ENCODE measurements at regions not wholly inside any gene's neighbourhood (a gene's known extent, or its start where the extent isn't known, plus 50 kb on each side); places are given as distances from the start of the nearest gene placed in this dataset.
A peak's percentile ranks its signal among the peaks of the same experiment; 100 is the strongest.

DNA sequence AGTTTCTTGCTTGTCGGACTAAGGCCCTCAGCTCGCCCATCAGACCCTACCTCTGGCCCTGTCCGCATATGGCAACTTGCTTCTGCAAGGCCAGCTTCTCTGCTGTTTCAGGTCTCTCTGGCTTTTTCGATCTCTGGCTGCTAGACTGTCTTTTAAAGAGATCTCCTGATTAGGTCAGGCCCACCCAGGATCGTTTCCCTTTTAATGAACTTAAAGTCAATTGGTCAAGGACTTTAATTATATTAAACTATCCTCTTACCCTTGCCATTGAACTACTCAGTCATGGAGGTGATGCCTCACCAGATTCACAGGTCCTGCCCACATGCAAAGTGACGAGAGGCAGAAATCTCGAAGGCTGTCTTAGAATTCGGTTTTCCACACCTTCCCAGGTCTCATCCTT lies 670.9 kb downstream of the GATA3 start:
- no peak overlapping the region for H3K27ac ChIP-seq (ENCODE audit: low read depth, low read length)
- H3K4me1 ChIP-seq (ENCODE audit: control insufficient read depth, insufficient read depth, low read length) = no peaks in the 10 kb centered on the region
- H3K27me3 ChIP-seq (ENCODE audit: control insufficient read depth, insufficient read depth, low read length) = no peaks in the 10 kb centered on the region
- no peak for DNase-seq (ENCODE audit: low read depth in 4 of 6, low spot score in 6 of 6)
- no peak overlapping the region for H3K4me3 ChIP-seq (ENCODE audit: low read depth, low read length)
- no peaks in the 10 kb centered on the region for H3K36me3 ChIP-seq (ENCODE audit: control insufficient read depth, insufficient read depth, low read length)
- no peaks in the 10 kb centered on the region for H3K9me3 ChIP-seq (ENCODE audit: control insufficient read depth, insufficient read depth, low read length)
- WGBS (ENCODE audit: insufficient coverage) = 93% methylated on average over 6 of the region's 8 CpGs

DNA sequence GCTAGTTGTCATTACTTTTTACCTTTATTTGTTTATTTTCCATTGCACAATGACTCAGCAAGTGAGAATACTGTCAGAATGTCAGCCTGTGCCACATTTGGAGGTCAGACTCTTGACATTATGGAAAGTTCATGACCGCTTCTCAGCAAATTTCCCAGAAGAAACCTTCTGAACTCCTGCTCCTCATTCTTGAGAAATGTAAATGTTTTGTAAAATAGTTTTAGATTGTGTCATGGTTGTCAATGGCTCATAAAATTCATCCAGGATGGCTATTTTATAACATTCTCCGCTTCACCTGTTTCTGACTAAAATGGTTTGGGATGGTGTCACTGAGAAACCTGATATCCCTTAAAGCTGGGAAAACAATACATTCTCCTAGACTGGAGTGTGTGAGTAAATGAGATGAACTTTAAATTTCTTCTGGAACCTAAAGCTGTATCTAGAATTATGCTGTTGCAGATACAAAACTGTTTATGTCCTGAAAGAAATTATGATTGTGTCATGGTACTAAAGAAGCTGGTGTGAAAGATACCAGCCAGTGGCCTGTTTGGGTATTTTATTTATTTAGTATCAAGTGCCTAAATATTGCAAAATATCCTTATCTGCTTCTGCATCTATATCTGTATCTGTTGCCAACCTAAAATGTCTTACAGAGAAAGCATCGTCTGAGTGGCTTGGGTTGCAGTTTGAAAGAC lies 671.7 kb downstream of the GATA3 start:
- H3K27ac ChIP-seq (ENCODE audit: low read depth, low read length) = no peak overlapping the region
- WGBS (ENCODE audit: insufficient coverage) = no CpG with 5 or more reads among the region's 3 CpGs
- no peak for DNase-seq (ENCODE audit: low read depth in 4 of 6, low spot score in 6 of 6)
- H3K4me3 ChIP-seq (ENCODE audit: low read depth, low read length) = no peak overlapping the region
- H3K9me3 ChIP-seq (ENCODE audit: control insufficient read depth, insufficient read depth, low read length) = no peaks in the 10 kb centered on the region
- H3K27me3 ChIP-seq (ENCODE audit: control insufficient read depth, insufficient read depth, low read length) = no peaks in the 10 kb centered on the region
- H3K4me1 ChIP-seq (ENCODE audit: control insufficient read depth, insufficient read depth, low read length) = no peaks in the 10 kb centered on the region
- H3K36me3 ChIP-seq (ENCODE audit: control insufficient read depth, insufficient read depth, low read length) = no peaks in the 10 kb centered on the region

DNA sequence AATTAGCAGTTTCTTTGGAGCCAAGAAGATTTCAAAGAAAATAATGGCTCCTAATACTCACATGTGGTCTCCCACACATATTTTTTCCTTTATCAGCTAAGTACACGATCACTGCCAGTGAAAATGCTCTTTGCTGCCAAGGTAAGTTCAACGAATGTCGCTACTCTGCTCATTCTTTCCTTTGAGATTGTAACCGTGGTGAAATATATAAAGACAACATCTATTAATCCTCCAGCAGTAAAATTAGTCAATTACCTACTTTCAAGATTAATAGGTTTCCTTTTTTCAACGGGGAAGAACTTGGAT lies 672.2 kb downstream of the GATA3 start:
- no CpG with 5 or more reads among the region's 5 CpGs for WGBS (ENCODE audit: insufficient coverage)
- no peak overlapping the region for H3K4me3 ChIP-seq (ENCODE audit: low read depth, low read length)
- peak in 2 of 6 donors; percentile 2 to 38 for DNase-seq (ENCODE audit: low read depth in 4 of 6, low spot score in 6 of 6)
- no peaks in the 10 kb centered on the region for H3K9me3 ChIP-seq (ENCODE audit: control insufficient read depth, insufficient read depth, low read length)
- peaks cover 2% of the 10 kb centered on the region for H3K27me3 ChIP-seq (ENCODE audit: control insufficient read depth, insufficient read depth, low read length)
- no peak overlapping the region for H3K27ac ChIP-seq (ENCODE audit: low read depth, low read length)
- H3K36me3 ChIP-seq (ENCODE audit: control insufficient read depth, insufficient read depth, low read length) = no peaks in the 10 kb centered on the region
- H3K4me1 ChIP-seq (ENCODE audit: control insufficient read depth, insufficient read depth, low read length) = no peaks in the 10 kb centered on the region

DNA sequence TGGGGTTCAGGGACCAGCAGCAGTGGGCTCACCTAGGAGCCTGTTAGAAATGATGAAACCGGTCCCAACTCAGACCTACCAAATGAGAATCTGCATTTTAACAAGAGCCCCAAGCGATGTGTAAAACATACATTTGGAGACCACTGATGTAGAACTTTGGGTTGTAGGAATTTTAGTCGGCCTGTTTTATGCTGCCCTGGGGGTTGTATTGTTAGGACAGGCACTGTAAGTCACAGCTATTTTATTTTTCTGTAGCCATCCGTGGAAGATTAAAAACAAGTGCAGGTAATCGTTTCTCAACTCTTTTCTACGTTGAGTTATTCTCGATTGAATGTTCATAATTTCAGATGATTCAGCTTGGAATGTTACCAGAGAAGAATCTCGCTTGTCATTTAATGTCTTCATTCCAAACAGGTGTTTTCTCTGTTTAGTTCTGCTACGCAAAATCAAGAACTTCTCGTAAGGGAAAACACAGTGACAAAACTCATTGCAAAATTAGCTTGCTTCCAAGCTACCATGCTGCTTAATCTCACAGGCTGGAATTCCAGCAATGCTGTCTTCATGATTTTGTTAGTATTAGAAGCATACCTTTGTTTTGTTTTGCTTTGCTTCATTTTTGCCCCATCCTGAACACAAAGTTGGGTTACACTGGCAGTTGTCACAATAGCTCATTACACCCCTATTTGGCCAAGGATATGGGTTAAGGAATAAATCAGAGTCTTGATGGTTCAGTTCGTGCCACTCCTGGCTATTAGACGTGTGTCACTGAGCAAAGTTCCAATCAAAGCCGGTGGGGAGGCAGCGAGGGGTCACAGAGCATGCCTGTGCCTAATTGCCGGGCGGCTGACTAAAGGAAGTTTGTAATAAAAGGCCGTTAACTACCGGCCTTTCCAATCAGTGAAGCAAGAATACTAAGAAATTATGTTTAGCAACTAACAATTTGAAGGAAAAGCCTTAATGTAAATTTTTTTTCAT lies 676.9 kb downstream of the GATA3 start:
- no peak for DNase-seq (ENCODE audit: low read depth in 4 of 6, low spot score in 6 of 6)
- Histone ChIP-seq H3K4me3 (ENCODE audit: low read depth, low read length) (no peak overlapping the region), H3K9me3 (ENCODE audit: control insufficient read depth, insufficient read depth, low read length) (no peaks in the 10 kb centered on the region), H3K27me3 (ENCODE audit: control insufficient read depth, insufficient read depth, low read length) (peaks cover 4% of the 10 kb centered on the region), H3K27ac (ENCODE audit: low read depth, low read length) (no peak overlapping the region), H3K36me3 (ENCODE audit: control insufficient read depth, insufficient read depth, low read length) (no peaks in the 10 kb centered on the region), H3K4me1 (ENCODE audit: control insufficient read depth, insufficient read depth, low read length) (no peaks in the 10 kb centered on the region)
- 53% methylated on average over 8 of the region's 18 CpGs for WGBS (ENCODE audit: insufficient coverage)

DNA sequence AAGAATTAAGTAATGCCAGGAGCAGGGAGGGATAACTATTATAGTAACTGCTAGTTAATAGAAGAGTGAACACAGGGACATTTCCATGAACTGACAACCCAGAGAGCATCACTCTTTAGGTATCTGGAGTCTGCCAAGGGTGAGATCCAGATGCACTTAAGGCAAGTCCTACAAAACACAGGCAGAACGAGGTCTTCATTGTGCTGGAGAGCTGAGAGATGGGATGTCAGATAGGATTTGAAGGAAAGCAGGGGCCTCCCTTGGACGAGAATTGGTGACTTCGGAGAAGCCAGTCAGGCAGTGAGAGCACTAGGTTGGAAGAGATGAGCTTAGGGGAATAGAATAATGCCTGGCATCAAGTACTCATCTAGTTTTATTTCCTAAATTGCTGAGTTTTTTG lies 684.5 kb downstream of the GATA3 start:
- Histone ChIP-seq H3K9me3 (ENCODE audit: control insufficient read depth, insufficient read depth, low read length) (no peaks in the 10 kb centered on the region), H3K36me3 (ENCODE audit: control insufficient read depth, insufficient read depth, low read length) (no peaks in the 10 kb centered on the region), H3K27me3 (ENCODE audit: control insufficient read depth, insufficient read depth, low read length) (no peaks in the 10 kb centered on the region), H3K4me1 (ENCODE audit: control insufficient read depth, insufficient read depth, low read length) (no peaks in the 10 kb centered on the region), H3K4me3 (ENCODE audit: low read depth, low read length) (no peak overlapping the region), H3K27ac (ENCODE audit: low read depth, low read length) (no peak overlapping the region)
- no peak for DNase-seq (ENCODE audit: low read depth in 4 of 6, low spot score in 6 of 6)
- 81% methylated on average over 3 of the region's 3 CpGs for WGBS (ENCODE audit: insufficient coverage)

DNA sequence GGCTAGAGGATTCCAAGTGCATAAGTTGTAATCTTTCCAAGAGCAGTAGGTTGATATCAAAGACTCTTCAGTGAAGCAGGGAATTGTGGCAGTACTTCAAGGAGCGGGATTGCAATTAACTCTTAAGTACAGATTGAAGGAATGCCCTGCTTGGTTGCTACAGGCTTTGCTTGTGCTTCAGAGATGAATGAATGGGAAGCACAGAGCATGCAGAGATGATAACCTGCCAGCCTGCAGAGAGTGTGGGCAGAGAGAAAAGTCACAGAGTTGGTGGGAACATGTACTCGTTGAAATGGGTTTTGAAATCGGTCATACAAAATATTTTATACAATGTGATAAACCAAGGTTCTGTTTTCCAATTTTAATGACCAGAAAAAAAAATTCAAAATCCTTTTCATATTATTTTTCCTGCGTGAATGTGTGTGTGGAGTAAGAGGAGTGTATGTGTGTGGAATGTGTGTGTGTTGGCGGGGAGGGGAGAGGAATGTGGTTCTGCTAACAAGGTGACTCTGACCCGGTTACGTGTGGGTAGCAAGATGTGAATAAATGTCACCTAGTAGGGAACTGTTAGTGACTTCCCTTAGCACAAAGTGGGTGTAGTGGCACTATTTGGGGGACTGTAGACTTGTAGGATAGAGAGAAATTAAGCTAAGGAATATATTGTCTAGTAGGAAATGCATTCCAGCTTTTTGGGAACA lies 697.8 kb downstream of the GATA3 start:
- Histone ChIP-seq H3K4me3 (ENCODE audit: low read depth, low read length) (no peak overlapping the region), H3K36me3 (ENCODE audit: control insufficient read depth, insufficient read depth, low read length) (no peaks in the 10 kb centered on the region), H3K4me1 (ENCODE audit: control insufficient read depth, insufficient read depth, low read length) (no peaks in the 10 kb centered on the region), H3K27ac (ENCODE audit: low read depth, low read length) (no peak overlapping the region), H3K9me3 (ENCODE audit: control insufficient read depth, insufficient read depth, low read length) (no peaks in the 10 kb centered on the region), H3K27me3 (ENCODE audit: control insufficient read depth, insufficient read depth, low read length) (no peaks in the 10 kb centered on the region)
- peak in 2 of 6 donors; percentile 6 to 15 for DNase-seq (ENCODE audit: low read depth in 4 of 6, low spot score in 6 of 6)
- 91% methylated on average over 4 of the region's 7 CpGs for WGBS (ENCODE audit: insufficient coverage)

DNA sequence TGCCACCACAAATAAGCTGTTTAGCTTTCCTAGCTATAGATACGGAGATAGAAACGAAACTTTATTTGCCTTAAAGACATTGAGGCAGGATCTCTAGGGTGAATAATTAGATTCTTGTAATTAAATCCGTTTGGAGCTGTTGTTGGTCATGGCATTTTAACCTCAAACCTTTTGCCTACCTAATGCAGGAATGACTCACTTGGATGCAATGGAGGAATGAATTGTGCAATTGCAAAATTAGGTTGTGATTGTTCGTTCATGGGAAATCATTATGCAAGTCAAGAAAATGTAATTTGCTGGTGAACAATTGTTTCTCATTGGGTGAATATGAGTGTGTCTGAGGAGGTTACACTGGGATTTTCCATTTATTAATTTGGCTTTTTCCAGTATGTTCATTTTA lies 703.5 kb downstream of the GATA3 start:
- peak in 1 of 6 donors; percentile 17 for DNase-seq (ENCODE audit: low read depth in 4 of 6, low spot score in 6 of 6)
- Histone ChIP-seq H3K9me3 (ENCODE audit: control insufficient read depth, insufficient read depth, low read length) (no peaks in the 10 kb centered on the region), H3K27me3 (ENCODE audit: control insufficient read depth, insufficient read depth, low read length) (no peaks in the 10 kb centered on the region), H3K4me3 (ENCODE audit: low read depth, low read length) (no peak overlapping the region), H3K27ac (ENCODE audit: low read depth, low read length) (no peak overlapping the region), H3K36me3 (ENCODE audit: control insufficient read depth, insufficient read depth, low read length) (no peaks in the 10 kb centered on the region), H3K4me1 (ENCODE audit: control insufficient read depth, insufficient read depth, low read length) (no peaks in the 10 kb centered on the region)
- 100% methylated on average over 1 of the region's 4 CpGs for WGBS (ENCODE audit: insufficient coverage)

DNA sequence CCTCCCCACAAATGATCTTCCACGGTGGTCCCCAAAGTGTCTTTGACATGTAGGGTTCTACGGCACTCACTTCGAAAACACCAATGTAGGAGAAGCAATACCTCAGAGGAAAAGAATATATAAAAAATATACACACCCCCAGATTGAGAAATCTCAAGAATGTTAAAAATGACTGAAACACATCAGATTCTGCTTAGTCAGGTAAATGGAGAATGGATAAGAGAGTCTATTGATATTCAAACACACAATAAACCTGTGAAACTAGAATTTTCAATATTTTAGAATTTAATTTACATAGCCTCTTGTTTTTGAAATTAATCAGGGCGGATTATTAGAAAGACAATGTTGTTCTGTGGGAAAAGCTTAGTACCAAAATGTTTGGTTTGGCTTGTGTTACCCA lies 712.4 kb downstream of the GATA3 start:
- Histone ChIP-seq H3K4me3 (ENCODE audit: low read depth, low read length) (no peak overlapping the region), H3K27ac (ENCODE audit: low read depth, low read length) (no peak overlapping the region), H3K9me3 (ENCODE audit: control insufficient read depth, insufficient read depth, low read length) (no peaks in the 10 kb centered on the region), H3K4me1 (ENCODE audit: control insufficient read depth, insufficient read depth, low read length) (no peaks in the 10 kb centered on the region), H3K27me3 (ENCODE audit: control insufficient read depth, insufficient read depth, low read length) (no peaks in the 10 kb centered on the region), H3K36me3 (ENCODE audit: control insufficient read depth, insufficient read depth, low read length) (no peaks in the 10 kb centered on the region)
- DNase-seq (ENCODE audit: low read depth in 4 of 6, low spot score in 6 of 6) = no peak
- no CpG with 5 or more reads among the region's 4 CpGs for WGBS (ENCODE audit: insufficient coverage)

DNA sequence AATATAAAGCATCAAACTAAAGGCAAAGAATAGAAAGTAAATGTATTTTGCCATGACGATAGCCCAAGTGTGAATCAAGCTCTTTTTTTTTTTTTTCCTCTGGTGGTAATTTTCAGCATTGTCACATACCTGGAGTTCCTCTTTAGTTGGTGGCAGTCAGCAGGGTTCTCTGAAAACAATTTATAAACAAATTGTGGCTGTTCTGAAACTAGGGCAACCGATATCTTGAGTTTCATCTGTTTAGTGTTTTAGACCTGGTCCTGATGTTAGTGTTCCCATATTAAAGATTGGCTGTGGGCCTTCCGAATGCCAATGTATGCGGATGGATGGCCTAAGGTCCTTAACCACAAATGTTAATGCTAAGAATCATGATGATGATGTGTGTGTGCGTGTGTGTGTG lies 713.1 kb downstream of the GATA3 start:
- Histone ChIP-seq H3K27ac (ENCODE audit: low read depth, low read length) (no peak overlapping the region), H3K27me3 (ENCODE audit: control insufficient read depth, insufficient read depth, low read length) (no peaks in the 10 kb centered on the region), H3K9me3 (ENCODE audit: control insufficient read depth, insufficient read depth, low read length) (no peaks in the 10 kb centered on the region), H3K36me3 (ENCODE audit: control insufficient read depth, insufficient read depth, low read length) (no peaks in the 10 kb centered on the region), H3K4me3 (ENCODE audit: low read depth, low read length) (no peak overlapping the region), H3K4me1 (ENCODE audit: control insufficient read depth, insufficient read depth, low read length) (no peaks in the 10 kb centered on the region)
- DNase-seq (ENCODE audit: low read depth in 4 of 6, low spot score in 6 of 6) = no peak
- 100% methylated on average over 1 of the region's 5 CpGs for WGBS (ENCODE audit: insufficient coverage)
